ENCODE measurements at regions not wholly inside any gene's neighbourhood (a gene's known extent, or its start where the extent isn't known, plus 50 kb on each side); places are given as distances from the start of the nearest gene placed in this dataset.

GRCh38 chr13:84591444-84591843 is 709.2 kb upstream of the SLITRK1 start:
- TF ChIP-seq CTCF (IDR thresholded peaks at IDR 0.05; ENCODE audit: borderline replicate concordance, extremely low read depth, low read length, poor library complexity, severe bottlenecking) (no peak), EZH2 (IDR thresholded peaks at IDR 0.05; ENCODE audit: borderline replicate concordance, low read depth, low read length, severe bottlenecking) (no peak)
